ENCODE measurements at regions not wholly inside any gene's neighbourhood (a gene's known extent, or its start where the extent isn't known, plus 50 kb on each side); places are given as distances from the start of the nearest gene placed in this dataset.

DNA sequence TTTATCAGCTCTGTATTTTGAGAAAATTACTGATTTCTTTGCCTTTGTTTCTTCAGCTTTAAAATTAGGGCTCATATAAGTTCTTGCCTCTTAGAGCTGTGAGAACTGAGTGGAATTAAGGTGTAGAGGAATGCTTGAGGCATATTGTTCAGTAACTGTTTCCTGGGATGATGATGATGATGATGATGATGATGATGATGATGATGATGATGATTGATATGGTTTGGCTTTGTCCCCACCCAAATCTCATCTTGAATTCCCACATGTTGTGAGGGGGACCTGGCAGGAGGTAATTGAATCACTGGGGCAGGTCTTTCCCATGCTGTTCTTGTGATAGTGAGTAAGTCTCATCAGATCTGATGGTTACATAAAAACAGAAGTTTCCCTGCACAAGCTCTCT lies 118.7 kb downstream of the CHRM3 start:
- no peak for TF ChIP-seq POLR2A (IDR thresholded peaks at IDR 0.05)
- TF ChIP-seq POLR2AphosphoS5 (IDR thresholded peaks at IDR 0.05) = no peak
- TF ChIP-seq, protein P1, sequence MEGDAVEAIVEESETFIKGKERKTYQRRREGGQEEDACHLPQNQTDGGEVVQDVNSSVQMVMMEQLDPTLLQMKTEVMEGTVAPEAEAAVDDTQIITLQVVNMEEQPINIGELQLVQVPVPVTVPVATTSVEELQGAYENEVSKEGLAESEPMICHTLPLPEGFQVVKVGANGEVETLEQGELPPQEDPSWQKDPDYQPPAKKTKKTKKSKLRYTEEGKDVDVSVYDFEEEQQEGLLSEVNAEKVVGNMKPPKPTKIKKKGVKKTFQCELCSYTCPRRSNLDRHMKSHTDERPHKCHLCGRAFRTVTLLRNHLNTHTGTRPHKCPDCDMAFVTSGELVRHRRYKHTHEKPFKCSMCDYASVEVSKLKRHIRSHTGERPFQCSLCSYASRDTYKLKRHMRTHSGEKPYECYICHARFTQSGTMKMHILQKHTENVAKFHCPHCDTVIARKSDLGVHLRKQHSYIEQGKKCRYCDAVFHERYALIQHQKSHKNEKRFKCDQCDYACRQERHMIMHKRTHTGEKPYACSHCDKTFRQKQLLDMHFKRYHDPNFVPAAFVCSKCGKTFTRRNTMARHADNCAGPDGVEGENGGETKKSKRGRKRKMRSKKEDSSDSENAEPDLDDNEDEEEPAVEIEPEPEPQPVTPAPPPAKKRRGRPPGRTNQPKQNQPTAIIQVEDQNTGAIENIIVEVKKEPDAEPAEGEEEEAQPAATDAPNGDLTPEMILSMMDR (IDR thresholded peaks at IDR 0.05) = no peak
- no peak for TF ChIP-seq EP300 (IDR thresholded peaks at IDR 0.05)
